ENCODE measurements at regions not wholly inside any gene's neighbourhood (a gene's known extent, or its start where the extent isn't known, plus 50 kb on each side); places are given as distances from the start of the nearest gene placed in this dataset.

- FAIRE-seq, result no peak
- Histone ChIP-seq H3K9me1 (ENCODE audit: control insufficient read depth, extremely low read depth, insufficient read depth, low read length) (no peaks in the 10 kb centered on the region), H3K9me3 (ENCODE audit: control insufficient read depth, low read depth, low read length) (no peaks in the 10 kb centered on the region), H3K4me3 (ENCODE audit: control insufficient read depth in 2 of 3, extremely low read depth in 1 of 3, insufficient read depth in 2 of 3, low read depth in 1 of 3, low read length in 3 of 3) (no peak overlapping the region), H3K4me2 (ENCODE audit: control insufficient read depth, extremely low read depth, insufficient read depth, low read depth, low read length) (no peak overlapping the region), H3K79me2 (ENCODE audit: control insufficient read depth, insufficient read depth, low read length) (no peaks in the 10 kb centered on the region), H3K36me3 (ENCODE audit: control insufficient read depth in 2 of 2, extremely low read depth in 1 of 2, insufficient read depth in 2 of 2, low read length in 2 of 2) (no peaks in the 10 kb centered on the region), H3K9ac (ENCODE audit: control insufficient read depth, extremely low read depth, insufficient read depth, low read length) (no peak overlapping the region), H3K27ac (ENCODE audit: control insufficient read depth, insufficient read depth, low read length) (no peak overlapping the region), H3K4me1 (ENCODE audit: control insufficient read depth, extremely low read depth, insufficient read depth, low read length) (no peaks in the 10 kb centered on the region), H4K20me1 (ENCODE audit: control insufficient read depth, extremely low read depth, insufficient read depth, low read length) (no peaks in the 10 kb centered on the region), H2AFZ (ENCODE audit: control insufficient read depth, low read length) (no peak overlapping the region), H3K27me3 (ENCODE audit: control insufficient read depth, extremely low read depth, insufficient read depth, low read length) (no peaks in the 10 kb centered on the region)
- DNase-seq (ENCODE audit: low read depth, low spot score), result no peak
- no peak for TF ChIP-seq EZH2 (IDR thresholded peaks at IDR 0.05; ENCODE audit: low read length)
- TF ChIP-seq, protein P1, sequence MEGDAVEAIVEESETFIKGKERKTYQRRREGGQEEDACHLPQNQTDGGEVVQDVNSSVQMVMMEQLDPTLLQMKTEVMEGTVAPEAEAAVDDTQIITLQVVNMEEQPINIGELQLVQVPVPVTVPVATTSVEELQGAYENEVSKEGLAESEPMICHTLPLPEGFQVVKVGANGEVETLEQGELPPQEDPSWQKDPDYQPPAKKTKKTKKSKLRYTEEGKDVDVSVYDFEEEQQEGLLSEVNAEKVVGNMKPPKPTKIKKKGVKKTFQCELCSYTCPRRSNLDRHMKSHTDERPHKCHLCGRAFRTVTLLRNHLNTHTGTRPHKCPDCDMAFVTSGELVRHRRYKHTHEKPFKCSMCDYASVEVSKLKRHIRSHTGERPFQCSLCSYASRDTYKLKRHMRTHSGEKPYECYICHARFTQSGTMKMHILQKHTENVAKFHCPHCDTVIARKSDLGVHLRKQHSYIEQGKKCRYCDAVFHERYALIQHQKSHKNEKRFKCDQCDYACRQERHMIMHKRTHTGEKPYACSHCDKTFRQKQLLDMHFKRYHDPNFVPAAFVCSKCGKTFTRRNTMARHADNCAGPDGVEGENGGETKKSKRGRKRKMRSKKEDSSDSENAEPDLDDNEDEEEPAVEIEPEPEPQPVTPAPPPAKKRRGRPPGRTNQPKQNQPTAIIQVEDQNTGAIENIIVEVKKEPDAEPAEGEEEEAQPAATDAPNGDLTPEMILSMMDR (optimal IDR thresholded peaks at IDR 0.05 in 1 of 3, IDR thresholded peaks at IDR 0.05 in 1 of 3, conservative IDR thresholded peaks at IDR 0.05 in 1 of 3; ENCODE audit: extremely low read depth in 1 of 3, insufficient read depth in 2 of 3, low read length in 3 of 3), result no peak
- dilution Hi-C loops (cut with MboI; ENCODE audit: extremely low pct_ligation_motif_present, low sequenced_read_pairs), result no loop called here
Measured at GRCh38 chr13:47846886-47847285, 154.2 kb downstream of the SUCLA2 start.

- no peaks in the 10 kb centered on the region for H3K27me3 ChIP-seq (ENCODE audit: control insufficient read depth, extremely low read depth, insufficient read depth, low read length)
- no peaks in the 10 kb centered on the region for H3K4me1 ChIP-seq (ENCODE audit: control insufficient read depth, extremely low read depth, insufficient read depth, low read length)
- H2AFZ ChIP-seq (ENCODE audit: control insufficient read depth, low read length), result no peak overlapping the region
- H3K27ac ChIP-seq (ENCODE audit: control insufficient read depth, insufficient read depth, low read length), result no peak overlapping the region
- H3K9me3 ChIP-seq (ENCODE audit: control insufficient read depth, low read depth, low read length), result no peaks in the 10 kb centered on the region
- TF ChIP-seq EZH2 (IDR thresholded peaks at IDR 0.05; ENCODE audit: low read length), result no peak
- TF ChIP-seq, protein P1 (optimal IDR thresholded peaks at IDR 0.05 in 1 of 3, IDR thresholded peaks at IDR 0.05 in 1 of 3, conservative IDR thresholded peaks at IDR 0.05 in 1 of 3; ENCODE audit: extremely low read depth in 1 of 3, insufficient read depth in 2 of 3, low read length in 3 of 3), result no peak
- H3K79me2 ChIP-seq (ENCODE audit: control insufficient read depth, insufficient read depth, low read length), result no peaks in the 10 kb centered on the region
- H3K4me2 ChIP-seq (ENCODE audit: control insufficient read depth, extremely low read depth, insufficient read depth, low read depth, low read length), result no peak overlapping the region
- H3K9me1 ChIP-seq (ENCODE audit: control insufficient read depth, extremely low read depth, insufficient read depth, low read length), result no peaks in the 10 kb centered on the region
- dilution Hi-C loops (cut with MboI; ENCODE audit: extremely low pct_ligation_motif_present, low sequenced_read_pairs), result no loop called here
- DNase-seq (ENCODE audit: low read depth, low spot score) (no peak), FAIRE-seq (no peak)
- no peak overlapping the region for H3K4me3 ChIP-seq (ENCODE audit: control insufficient read depth in 2 of 3, extremely low read depth in 1 of 3, insufficient read depth in 2 of 3, low read depth in 1 of 3, low read length in 3 of 3)
- H4K20me1 ChIP-seq (ENCODE audit: control insufficient read depth, extremely low read depth, insufficient read depth, low read length), result no peaks in the 10 kb centered on the region
- no peak overlapping the region for H3K9ac ChIP-seq (ENCODE audit: control insufficient read depth, extremely low read depth, insufficient read depth, low read length)
- no peaks in the 10 kb centered on the region for H3K36me3 ChIP-seq (ENCODE audit: control insufficient read depth in 2 of 2, extremely low read depth in 1 of 2, insufficient read depth in 2 of 2, low read length in 2 of 2)
Measured at GRCh38 chr13:47845981-47846380, 155.1 kb downstream of the SUCLA2 start.
